DOHH2 (cell line): ENCODE measurements at regions not wholly inside any gene's neighbourhood (a gene's known extent, or its start where the extent isn't known, plus 50 kb on each side); places are given as distances from the start of the nearest gene placed in this dataset.
"Not testable (repeated sequence)": the region's sequence is repeated elsewhere in the genome, so short reads cannot be mapped to it uniquely, and the experiment has no call there.

Source experiments
- H3F3A ChIP-seq: fragments of 200-600 bp; sonication (generic), shearing (Covaris generic); 2 replicates; pipeline ENCODE4 v1.6.0; 2016; ENCODE audit warnings: antibody characterized with exemption, mild to moderate bottlenecking; ENCODE audit not compliant: control insufficient read depth, insufficient read depth
- H3K27ac ChIP-seq: fragments of 200-600 bp; sonication (generic); 2 replicates; pipeline ENCODE4 v1.5.1; 2014; ENCODE audit warnings: low read depth, mild to moderate bottlenecking, low read length, moderate library complexity
- H3K27me3 ChIP-seq: fragments of 200-600 bp; sonication (generic); 2 replicates; pipeline ENCODE4 v1.6.1; 2014; ENCODE audit warnings: mild to moderate bottlenecking, low read length, mixed read lengths; ENCODE audit not compliant: control insufficient read depth
- H3K36me3 ChIP-seq: fragments of 200-600 bp; sonication (generic); 2 replicates; pipeline ENCODE4 v1.6.1; 2014; ENCODE audit warnings: mild to moderate bottlenecking, low read length, moderate library complexity, mixed read lengths; ENCODE audit not compliant: control insufficient read depth
- H3K4me1 ChIP-seq: fragments of 200-600 bp; sonication (generic); 2 replicates; pipeline ENCODE4 v1.6.1; 2014; ENCODE audit warnings: mild to moderate bottlenecking, low read length, mixed read lengths; ENCODE audit not compliant: control insufficient read depth
- H3K4me2 ChIP-seq: fragments of 200-600 bp; sonication (generic); 2 replicates; pipeline ENCODE4 v1.6.0; 2014; ENCODE audit warnings: mild to moderate bottlenecking, low read length, moderate library complexity
- H3K4me3 ChIP-seq: fragments of 200-600 bp; sonication (generic); 2 replicates; pipeline ENCODE4 v1.5.1; 2014; ENCODE audit warnings: mild to moderate bottlenecking, low read length, mixed read lengths
- H3K79me2 ChIP-seq: fragments of 200-600 bp; sonication (generic); 2 replicates; pipeline ENCODE4 v1.6.1; 2014; ENCODE audit warnings: mild to moderate bottlenecking, low read length, mixed read lengths; ENCODE audit not compliant: control insufficient read depth
- H3K9me2 ChIP-seq: fragments of 200-600 bp; sonication (generic); replicated peaks from 2 replicates; pipeline ENCODE4 v1.6.1; 2014; ENCODE audit warnings: mild to moderate bottlenecking, low read length, mixed read lengths; ENCODE audit not compliant: control insufficient read depth
- H3K9me3 ChIP-seq: fragments of 200-600 bp; sonication (generic); 2 replicates; pipeline ENCODE4 v1.6.1; 2014; ENCODE audit warnings: antibody characterized with exemption, low read length, mixed read lengths; ENCODE audit not compliant: control insufficient read depth, insufficient read depth
- H4K20me1 ChIP-seq: fragments of 200-600 bp; sonication (generic); 2 replicates; pipeline ENCODE4 v1.6.0; 2014; ENCODE audit warnings: low read depth, mild to moderate bottlenecking, antibody characterized with exemption, low read length, moderate library complexity; ENCODE audit not compliant: control insufficient read depth, insufficient read depth
- CTCF ChIP-seq: fragments of 200-600 bp; sonication (generic); IDR thresholded peaks from one replicate; pipeline ENCODE4 v1.5.1; 2014; ENCODE audit warnings: antibody characterized with exemption, mild to moderate bottlenecking, low read depth, low read length; ENCODE audit not compliant: poor library complexity, severe bottlenecking
- EZH2phosphoT487 ChIP-seq: fragments of 200-600 bp; sonication (generic); IDR thresholded peaks from 2 replicates; pipeline ENCODE4 v1.6.1; 2017; ENCODE audit warnings: borderline replicate concordance, mild to moderate bottlenecking, antibody characterized with exemption, low read length, moderate library complexity, mixed read lengths

DNA sequence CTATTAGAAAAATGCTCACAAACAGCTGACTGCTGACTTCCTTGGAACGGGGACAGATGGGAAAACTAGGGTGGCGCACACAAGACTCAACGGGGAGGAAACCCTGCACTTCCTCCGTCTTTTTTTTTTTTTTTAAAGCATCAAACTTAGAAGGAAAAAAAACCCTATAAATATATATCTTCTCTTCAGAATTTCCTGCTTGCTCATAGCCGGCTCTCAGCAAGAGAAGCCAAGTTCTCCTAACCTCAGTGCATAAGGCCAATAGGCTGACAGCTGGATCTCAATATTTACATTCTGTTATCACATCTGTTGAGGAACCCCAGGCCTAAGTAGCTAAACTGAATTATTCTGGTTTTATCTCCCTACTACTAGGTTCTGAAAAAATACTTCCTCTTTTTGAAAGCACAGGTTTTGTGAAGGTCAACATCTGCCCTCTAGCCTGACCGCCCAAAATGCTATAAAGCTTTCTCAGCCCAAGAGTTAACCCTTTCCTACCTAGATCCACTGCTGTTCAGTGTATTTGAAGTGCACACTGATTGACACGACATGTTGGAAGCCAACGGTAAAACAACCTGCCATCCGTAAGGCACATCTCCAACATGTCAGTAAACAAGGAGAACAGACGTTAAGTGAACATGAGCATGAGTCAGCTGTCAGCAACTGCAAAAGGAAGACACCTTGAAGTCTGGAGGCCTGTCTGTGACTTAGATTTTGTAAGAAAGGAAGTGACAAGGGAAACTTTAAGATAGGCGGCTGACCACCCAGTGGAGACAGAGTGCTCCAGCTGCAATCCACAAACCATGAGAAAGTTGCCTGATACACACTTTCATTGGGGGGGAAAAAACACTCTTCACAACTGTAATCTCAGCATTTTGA, 83.8 kb downstream of the EBLN1 start:
- peak overlapping the region; percentile 27; the same call in 1 of the 2 replicates for H3K4me2 ChIP-seq
- no peak for TF ChIP-seq CTCF
- no peak for TF ChIP-seq EZH2phosphoT487
- H3K79me2 ChIP-seq, result no peaks in the 10 kb centered on the region
- no peaks in the 10 kb centered on the region for H3K27me3 ChIP-seq
- peaks cover 15% of the 10 kb centered on the region for H3K4me1 ChIP-seq
- no peaks in the 10 kb centered on the region for H3K9me2 ChIP-seq
- H3K4me3 ChIP-seq, result no peak overlapping the region
- H3K36me3 ChIP-seq, result no peaks in the 10 kb centered on the region
- H4K20me1 ChIP-seq, result no peaks in the 10 kb centered on the region
- H3K9me3 ChIP-seq, result no peaks in the 10 kb centered on the region
- H3K27ac ChIP-seq, result no peak overlapping the region
- no peaks in the 10 kb centered on the region for H3F3A ChIP-seq

GRCh38 chr10:22130824-22131223, 87.0 kb downstream of the EBLN1 start:
- not testable (repeated sequence) for H3K9me2 ChIP-seq, H3K79me2 ChIP-seq, H3K36me3 ChIP-seq, H3K4me3 ChIP-seq, H3K9me3 ChIP-seq, H4K20me1 ChIP-seq, H3K27me3 ChIP-seq, H3F3A ChIP-seq, H3K4me2 ChIP-seq, H3K27ac ChIP-seq
- peaks cover 15% of the 10 kb centered on the region for H3K4me1 ChIP-seq

GRCh38 chr10:22129612-22130011, 88.2 kb downstream of the EBLN1 start:
- H3K27ac ChIP-seq, H3K36me3 ChIP-seq, H3F3A ChIP-seq, H4K20me1 ChIP-seq, H3K4me2 ChIP-seq, H3K79me2 ChIP-seq, H3K9me3 ChIP-seq, H3K4me3 ChIP-seq, H3K27me3 ChIP-seq, H3K9me2 ChIP-seq: not testable (repeated sequence)
- H3K4me1 ChIP-seq, result peaks cover 15% of the 10 kb centered on the region

DNA sequence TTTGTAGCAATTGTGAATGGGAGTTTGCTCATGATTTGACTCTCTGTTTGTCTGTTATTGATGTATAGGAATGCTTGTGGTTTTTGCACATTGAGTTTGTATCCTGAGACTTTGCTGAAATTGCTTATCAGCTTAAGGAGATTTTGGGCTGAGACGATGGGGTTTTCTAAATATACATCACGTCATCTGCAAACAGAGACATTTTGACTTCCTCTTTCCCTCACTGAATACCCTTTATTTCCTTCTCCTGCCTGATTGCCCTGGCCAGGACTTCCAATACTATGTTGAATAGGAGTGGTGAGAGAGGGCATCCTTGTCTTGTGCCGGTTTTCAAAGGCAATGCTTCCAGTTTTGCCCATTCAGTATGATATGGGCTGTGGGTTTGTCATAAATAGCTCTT, 96.6 kb downstream of the EBLN1 start:
- H3K36me3 ChIP-seq, H3K9me3 ChIP-seq, H3K9me2 ChIP-seq, H3K79me2 ChIP-seq, H3K27ac ChIP-seq, H3K27me3 ChIP-seq, H3K4me3 ChIP-seq, H4K20me1 ChIP-seq, H3K4me1 ChIP-seq, H3F3A ChIP-seq, H3K4me2 ChIP-seq: not testable (repeated sequence)

DNA sequence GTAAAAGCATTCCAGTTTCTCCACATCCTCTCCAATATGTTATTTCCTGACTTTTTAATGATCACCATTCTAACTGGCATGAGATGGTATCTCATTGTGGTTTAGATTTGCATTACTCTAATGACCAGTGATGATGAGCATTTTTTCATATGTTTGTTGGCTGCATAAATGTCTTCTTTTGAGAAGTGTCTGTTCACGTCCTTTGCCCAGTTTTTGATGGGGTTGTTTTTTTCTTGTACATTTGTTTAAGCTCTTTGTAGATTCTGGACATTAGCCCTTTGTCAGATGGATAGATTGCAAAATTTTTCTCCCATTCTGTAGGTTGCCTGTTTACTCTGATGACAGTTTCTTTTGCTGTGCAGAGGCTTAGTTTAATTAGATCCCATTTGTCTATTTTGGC, 97.7 kb downstream of the EBLN1 start:
- H3K4me3 ChIP-seq, H3K4me1 ChIP-seq, H4K20me1 ChIP-seq, H3F3A ChIP-seq, H3K27ac ChIP-seq, H3K27me3 ChIP-seq, H3K79me2 ChIP-seq, H3K36me3 ChIP-seq, H3K9me2 ChIP-seq, H3K9me3 ChIP-seq, H3K4me2 ChIP-seq: not testable (repeated sequence)

- not testable (repeated sequence) for H4K20me1 ChIP-seq, H3K36me3 ChIP-seq, H3K9me2 ChIP-seq, H3K79me2 ChIP-seq, H3K4me1 ChIP-seq, H3K27me3 ChIP-seq, H3K4me3 ChIP-seq, H3F3A ChIP-seq, H3K4me2 ChIP-seq, H3K27ac ChIP-seq, H3K9me3 ChIP-seq
These were observed 98.2 kb downstream of the EBLN1 start for GRCh38 chr10:22119575-22119974.
